ENCODE measurements at regions not wholly inside any gene's neighbourhood (a gene's known extent, or its start where the extent isn't known, plus 50 kb on each side); places are given as distances from the start of the nearest gene placed in this dataset.

DNA sequence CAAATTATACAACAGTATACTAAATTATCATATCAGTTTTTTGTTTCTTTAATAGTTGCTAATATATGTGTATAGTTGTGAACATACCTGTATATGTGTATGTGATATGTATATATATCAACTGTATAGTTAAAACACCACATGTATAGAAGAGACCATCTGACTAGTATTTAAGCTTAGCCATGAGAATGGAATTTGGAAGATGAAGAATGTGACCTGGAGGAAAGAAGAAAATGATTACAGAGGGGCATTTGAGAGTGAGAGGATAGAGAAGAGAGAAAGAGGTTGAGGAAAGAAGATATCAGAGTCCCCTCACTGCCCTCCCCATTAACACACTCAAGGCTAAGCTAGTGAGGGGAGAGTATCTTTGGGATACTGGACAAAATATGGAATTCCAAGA, 335.9 kb downstream of the BCKDHB start:
- no peaks in the 10 kb centered on the region for H3K36me3 Mint-ChIP-seq (ENCODE audit: low read depth)
- no peak overlapping the region for H3K27ac Mint-ChIP-seq
- H3K9me3 Mint-ChIP-seq, result no peaks in the 10 kb centered on the region
- H3K4me3 Mint-ChIP-seq, result no peak overlapping the region
- H3K4me1 Mint-ChIP-seq (ENCODE audit: low read depth), result no peaks in the 10 kb centered on the region
- no peaks in the 10 kb centered on the region for H3K27me3 Mint-ChIP-seq (ENCODE audit: low read depth)

DNA sequence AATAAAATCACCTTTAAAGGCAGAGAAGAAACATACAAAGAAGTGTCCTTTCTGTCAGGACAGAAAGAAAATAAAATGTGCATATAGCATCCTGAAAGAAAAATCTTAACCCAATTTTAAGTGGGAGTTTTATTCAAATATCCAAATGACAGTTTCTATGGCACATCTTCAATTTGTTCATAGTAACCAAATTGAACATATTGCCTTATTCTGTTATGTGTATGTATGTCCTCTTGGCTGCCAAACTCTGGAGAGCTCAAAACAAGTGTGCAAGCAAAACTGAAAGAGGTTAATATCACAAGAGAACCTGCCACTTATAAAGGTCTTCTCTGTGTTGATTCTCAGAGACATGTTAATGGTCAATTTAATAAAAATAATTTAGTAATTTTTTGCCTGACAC, 334.7 kb downstream of the BCKDHB start:
- Mint-ChIP-seq H3K9me3 (no peaks in the 10 kb centered on the region), H3K36me3 (ENCODE audit: low read depth) (no peaks in the 10 kb centered on the region), H3K4me1 (ENCODE audit: low read depth) (no peaks in the 10 kb centered on the region), H3K4me3 (no peak overlapping the region), H3K27me3 (ENCODE audit: low read depth) (no peaks in the 10 kb centered on the region), H3K27ac (no peak overlapping the region)

DNA sequence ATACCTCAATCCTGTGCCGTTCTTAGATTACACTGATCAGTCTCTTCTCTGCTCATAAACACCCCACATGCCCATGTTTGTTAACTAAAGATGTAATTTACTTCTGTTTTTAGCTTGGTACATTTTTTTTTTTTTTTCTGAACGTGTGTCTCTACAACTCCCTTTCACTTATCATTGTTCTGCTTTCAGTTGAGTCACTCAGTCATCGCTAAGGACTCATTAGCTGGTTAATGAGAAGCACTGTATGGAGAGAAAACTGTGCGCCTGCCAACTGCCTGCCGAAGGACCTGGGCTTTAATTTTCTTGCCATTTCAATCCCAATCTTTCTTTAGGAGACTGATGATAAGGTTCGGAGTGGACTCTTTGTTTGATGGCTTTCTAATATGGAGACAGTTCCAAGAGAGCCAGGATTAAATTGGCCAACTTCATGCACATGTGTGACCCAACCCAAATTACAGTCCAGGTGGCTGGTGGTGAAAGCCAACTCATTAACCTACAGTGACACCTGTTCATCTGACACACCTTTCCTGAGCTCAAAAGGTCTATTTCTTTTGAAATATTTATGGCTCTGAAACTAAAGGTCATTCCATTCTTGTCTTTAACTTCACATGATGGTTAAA, 334.1 kb downstream of the BCKDHB start:
- Mint-ChIP-seq H3K4me1 (ENCODE audit: low read depth) (no peaks in the 10 kb centered on the region), H3K27me3 (ENCODE audit: low read depth) (no peaks in the 10 kb centered on the region), H3K4me3 (no peak overlapping the region), H3K27ac (no peak overlapping the region), H3K36me3 (ENCODE audit: low read depth) (no peaks in the 10 kb centered on the region), H3K9me3 (no peaks in the 10 kb centered on the region)

- H3K27ac Mint-ChIP-seq, result no peak overlapping the region
- H3K4me3 Mint-ChIP-seq, result no peak overlapping the region
- H3K9me3 Mint-ChIP-seq, result no peaks in the 10 kb centered on the region
- H3K27me3 Mint-ChIP-seq (ENCODE audit: low read depth), result no peaks in the 10 kb centered on the region
- H3K4me1 Mint-ChIP-seq (ENCODE audit: low read depth), result no peaks in the 10 kb centered on the region
- H3K36me3 Mint-ChIP-seq (ENCODE audit: low read depth), result no peaks in the 10 kb centered on the region
Observed at GRCh38 chr6:80439721-80440470, 333.4 kb downstream of the BCKDHB start.

GRCh38 chr6:80438772-80439171, 332.3 kb downstream of the BCKDHB start:
- no peak overlapping the region for H3K27ac Mint-ChIP-seq
- H3K9me3 Mint-ChIP-seq, result no peaks in the 10 kb centered on the region
- H3K4me3 Mint-ChIP-seq, result no peak overlapping the region
- no peaks in the 10 kb centered on the region for H3K4me1 Mint-ChIP-seq (ENCODE audit: low read depth)
- no peaks in the 10 kb centered on the region for H3K27me3 Mint-ChIP-seq (ENCODE audit: low read depth)
- no peaks in the 10 kb centered on the region for H3K36me3 Mint-ChIP-seq (ENCODE audit: low read depth)

- H3K27ac Mint-ChIP-seq, result no peak overlapping the region
- no peaks in the 10 kb centered on the region for H3K36me3 Mint-ChIP-seq (ENCODE audit: low read depth)
- H3K9me3 Mint-ChIP-seq, result no peaks in the 10 kb centered on the region
- H3K27me3 Mint-ChIP-seq (ENCODE audit: low read depth), result no peaks in the 10 kb centered on the region
- no peaks in the 10 kb centered on the region for H3K4me1 Mint-ChIP-seq (ENCODE audit: low read depth)
- no peak overlapping the region for H3K4me3 Mint-ChIP-seq
Observed at GRCh38 chr6:80437801-80438200, 331.3 kb downstream of the BCKDHB start.

DNA sequence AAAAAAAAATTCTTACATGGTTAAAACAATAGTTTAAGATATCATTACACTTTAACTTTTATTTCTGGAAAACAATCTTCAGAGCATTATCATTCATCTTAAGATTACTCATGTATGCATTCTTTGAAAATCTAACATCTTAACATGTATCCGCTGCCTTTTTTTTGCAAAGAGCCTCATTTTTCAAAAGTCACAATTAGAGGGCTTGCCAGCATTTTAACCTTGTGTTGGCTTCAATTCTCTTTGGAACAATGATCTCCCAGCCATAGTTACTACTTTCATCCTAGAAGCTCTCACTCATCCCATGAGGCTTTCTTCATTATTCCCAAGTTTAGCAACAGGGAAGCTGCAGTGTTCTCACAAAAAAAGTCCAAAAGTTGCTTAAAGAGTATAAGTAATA, 330.8 kb downstream of the BCKDHB start:
- H3K4me1 Mint-ChIP-seq (ENCODE audit: low read depth), result no peaks in the 10 kb centered on the region
- no peaks in the 10 kb centered on the region for H3K36me3 Mint-ChIP-seq (ENCODE audit: low read depth)
- no peaks in the 10 kb centered on the region for H3K27me3 Mint-ChIP-seq (ENCODE audit: low read depth)
- no peak overlapping the region for H3K4me3 Mint-ChIP-seq
- H3K9me3 Mint-ChIP-seq, result no peaks in the 10 kb centered on the region
- H3K27ac Mint-ChIP-seq, result no peak overlapping the region

GRCh38 chr6:80436663-80437062, 330.2 kb downstream of the BCKDHB start:
- H3K9me3 Mint-ChIP-seq, result no peaks in the 10 kb centered on the region
- no peaks in the 10 kb centered on the region for H3K36me3 Mint-ChIP-seq (ENCODE audit: low read depth)
- no peak overlapping the region for H3K27ac Mint-ChIP-seq
- H3K4me1 Mint-ChIP-seq (ENCODE audit: low read depth), result no peaks in the 10 kb centered on the region
- no peaks in the 10 kb centered on the region for H3K27me3 Mint-ChIP-seq (ENCODE audit: low read depth)
- no peak overlapping the region for H3K4me3 Mint-ChIP-seq

- H3K4me3 Mint-ChIP-seq, result no peak overlapping the region
- H3K36me3 Mint-ChIP-seq (ENCODE audit: low read depth), result no peaks in the 10 kb centered on the region
- H3K4me1 Mint-ChIP-seq (ENCODE audit: low read depth), result no peaks in the 10 kb centered on the region
- H3K27ac Mint-ChIP-seq, result no peak overlapping the region
- no peaks in the 10 kb centered on the region for H3K9me3 Mint-ChIP-seq
- no peaks in the 10 kb centered on the region for H3K27me3 Mint-ChIP-seq (ENCODE audit: low read depth)
Observed at GRCh38 chr6:80435457-80435856, 329.0 kb downstream of the BCKDHB start.

DNA sequence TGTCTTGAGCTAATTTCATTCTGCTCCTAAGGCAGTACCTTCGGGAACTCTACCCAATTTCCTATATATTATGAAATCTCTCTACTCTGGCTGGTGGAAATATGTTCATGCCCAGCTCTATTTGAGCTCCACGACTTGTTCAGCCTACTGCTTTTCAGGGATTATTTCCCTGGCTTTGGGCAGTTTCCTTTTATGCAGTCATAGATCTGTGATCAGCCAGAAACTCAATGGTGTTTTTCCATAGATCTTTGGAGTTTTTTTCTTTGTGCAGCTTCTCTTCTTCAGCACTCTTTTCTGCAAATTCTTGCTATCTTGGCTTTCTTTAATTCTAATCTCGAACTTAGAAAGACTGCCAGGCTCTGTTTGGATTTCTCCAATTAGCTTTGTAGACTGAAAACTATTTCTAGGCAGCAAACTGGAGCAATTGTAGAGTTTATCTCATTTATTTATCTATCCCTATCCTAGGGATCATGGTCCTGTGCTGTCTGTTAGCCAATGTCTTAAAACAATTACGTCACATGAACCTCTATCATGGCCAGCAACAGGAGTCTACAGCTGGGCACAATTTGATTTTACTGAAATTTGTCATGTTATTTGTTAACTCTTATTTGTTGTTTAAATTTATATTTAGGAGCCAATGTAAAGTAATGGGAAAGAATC, 328.4 kb downstream of the BCKDHB start:
- H3K36me3 Mint-ChIP-seq (ENCODE audit: low read depth), result no peaks in the 10 kb centered on the region
- no peaks in the 10 kb centered on the region for H3K4me1 Mint-ChIP-seq (ENCODE audit: low read depth)
- no peaks in the 10 kb centered on the region for H3K9me3 Mint-ChIP-seq

DNA sequence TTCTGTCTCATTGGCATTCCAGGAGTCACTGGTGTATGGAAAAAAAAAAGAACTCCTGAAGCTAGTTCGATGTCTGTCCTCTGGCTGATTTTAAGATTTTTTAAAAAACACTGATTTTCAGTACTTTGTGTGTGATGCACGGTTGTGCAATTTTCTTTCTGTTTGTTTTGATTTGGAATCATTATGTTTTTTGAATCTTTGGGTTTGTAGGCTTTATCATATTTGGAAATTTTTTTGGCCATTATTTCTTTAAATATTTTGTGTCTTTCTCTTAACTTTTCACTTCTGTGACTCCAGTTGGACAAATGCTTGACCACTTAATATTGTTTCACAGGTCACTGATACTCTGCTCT, 327.2 kb downstream of the BCKDHB start:
- no peaks in the 10 kb centered on the region for H3K27me3 Mint-ChIP-seq (ENCODE audit: low read depth)
- H3K27ac Mint-ChIP-seq, result no peak overlapping the region
- no peaks in the 10 kb centered on the region for H3K4me1 Mint-ChIP-seq (ENCODE audit: low read depth)
- no peak overlapping the region for H3K4me3 Mint-ChIP-seq
- H3K36me3 Mint-ChIP-seq (ENCODE audit: low read depth), result no peaks in the 10 kb centered on the region
- H3K9me3 Mint-ChIP-seq, result peaks cover 4% of the 10 kb centered on the region

More for the DNA sequence above, 328.4 kb downstream of the BCKDHB start:
- H3K4me3 Mint-ChIP-seq, result no peak overlapping the region
- H3K27me3 Mint-ChIP-seq (ENCODE audit: low read depth), result no peaks in the 10 kb centered on the region
- no peak overlapping the region for H3K27ac Mint-ChIP-seq

GRCh38 chr6:80433010-80433672, 326.7 kb downstream of the BCKDHB start:
- no peak overlapping the region for H3K4me3 Mint-ChIP-seq
- H3K4me1 Mint-ChIP-seq (ENCODE audit: low read depth), result no peaks in the 10 kb centered on the region
- peaks cover 4% of the 10 kb centered on the region for H3K9me3 Mint-ChIP-seq
- H3K36me3 Mint-ChIP-seq (ENCODE audit: low read depth), result no peaks in the 10 kb centered on the region
- H3K27me3 Mint-ChIP-seq (ENCODE audit: low read depth), result no peaks in the 10 kb centered on the region
- H3K27ac Mint-ChIP-seq, result no peak overlapping the region

- H3K4me3 Mint-ChIP-seq, result no peak overlapping the region
- no peaks in the 10 kb centered on the region for H3K36me3 Mint-ChIP-seq (ENCODE audit: low read depth)
- H3K27me3 Mint-ChIP-seq (ENCODE audit: low read depth), result no peaks in the 10 kb centered on the region
- no peaks in the 10 kb centered on the region for H3K4me1 Mint-ChIP-seq (ENCODE audit: low read depth)
- H3K27ac Mint-ChIP-seq, result no peak overlapping the region
- peaks cover 37% of the 10 kb centered on the region for H3K9me3 Mint-ChIP-seq
Observed at GRCh38 chr6:80425089-80425823, 318.8 kb downstream of the BCKDHB start.

GRCh38 chr6:80411486-80411885, 305.0 kb downstream of the BCKDHB start:
- no peaks in the 10 kb centered on the region for H3K27me3 Mint-ChIP-seq (ENCODE audit: low read depth)

More at GRCh38 chr6:80411486-80411885, 305.0 kb downstream of the BCKDHB start:
- no peak overlapping the region for H3K4me3 Mint-ChIP-seq
- no peak overlapping the region for H3K27ac Mint-ChIP-seq
- peaks cover 24% of the 10 kb centered on the region for H3K9me3 Mint-ChIP-seq
- no peaks in the 10 kb centered on the region for H3K36me3 Mint-ChIP-seq (ENCODE audit: low read depth)
- H3K4me1 Mint-ChIP-seq (ENCODE audit: low read depth), result no peaks in the 10 kb centered on the region

Data from T-helper 1 cell treated with Interleukin-12 subunit alpha and Interleukin-12 subunit beta and Interleukin-4 antibody, amounts not matched to agents 30 μg/mL and 1 μg/mL, for 36 hours (primary cell).